Nephron progenitor cell (in vitro differentiated cells): ENCODE measurements at regions not wholly inside any gene's neighbourhood (a gene's known extent, or its start where the extent isn't known, plus 50 kb on each side); places are given as distances from the start of the nearest gene placed in this dataset.

Experiments
- DNase-seq: peaks from one replicate; pipeline ENCODE4 v3.0.0; 2021
- H3K27ac Mint-ChIP-seq: 2 replicates; pipeline ENCODE4 v1.8.0; 2021; ENCODE audit warnings: mild to moderate bottlenecking, moderate library complexity, mixed read lengths
- H3K27me3 Mint-ChIP-seq: 2 replicates; pipeline ENCODE4 v1.8.0; 2021; ENCODE audit warnings: mild to moderate bottlenecking, low read depth, mixed read lengths; ENCODE audit not compliant: poor library complexity
- H3K36me3 Mint-ChIP-seq: 2 replicates; pipeline ENCODE4 v1.8.0; 2021; ENCODE audit warnings: low read depth, mixed read lengths
- H3K4me1 Mint-ChIP-seq: 2 replicates; pipeline ENCODE4 v1.8.0; 2021; ENCODE audit warnings: mixed read lengths
- H3K4me3 Mint-ChIP-seq: 2 replicates; pipeline ENCODE4 v1.8.0; 2021; ENCODE audit warnings: mild to moderate bottlenecking, moderate library complexity, mixed read lengths
- H3K9me3 Mint-ChIP-seq: 2 replicates; pipeline ENCODE4 v1.8.0; 2021; ENCODE audit warnings: mild to moderate bottlenecking, moderate library complexity, mixed read lengths
- CTCF ChIP-seq: fragments of 200-600 bp; sonication (generic); IDR thresholded peaks from 2 replicates; pipeline ENCODE4 v1.5.0; 2021; ENCODE audit warnings: antibody characterized with exemption

GRCh38 chr6:27562027-27562410 lies 89.1 kb upstream of the ZNF184 start:
- no peaks in the 10 kb centered on the region for H3K36me3 Mint-ChIP-seq

GRCh38 chr6:27558028-27558724 lies 85.3 kb upstream of the ZNF184 start:
- Mint-ChIP-seq H3K9me3 (peaks cover 3% of the 10 kb centered on the region), H3K4me1 (peaks cover 2% of the 10 kb centered on the region), H3K4me3 (peak overlapping the region; percentile 63), H3K27me3 (peaks cover 78% of the 10 kb centered on the region), H3K27ac (no peak overlapping the region), H3K36me3 (no peaks in the 10 kb centered on the region)
- TF ChIP-seq CTCF = no peak
- no peak for DNase-seq

More at GRCh38 chr6:27562027-27562410, 89.1 kb upstream of the ZNF184 start:
- DNase-seq = no peak
- Mint-ChIP-seq H3K4me3 (peak overlapping the region; percentile 74), H3K27ac (no peak overlapping the region), H3K27me3 (peaks cover 91% of the 10 kb centered on the region), H3K4me1 (peaks cover 11% of the 10 kb centered on the region), H3K9me3 (peaks cover 3% of the 10 kb centered on the region)
- TF ChIP-seq CTCF = no peak

DNA sequence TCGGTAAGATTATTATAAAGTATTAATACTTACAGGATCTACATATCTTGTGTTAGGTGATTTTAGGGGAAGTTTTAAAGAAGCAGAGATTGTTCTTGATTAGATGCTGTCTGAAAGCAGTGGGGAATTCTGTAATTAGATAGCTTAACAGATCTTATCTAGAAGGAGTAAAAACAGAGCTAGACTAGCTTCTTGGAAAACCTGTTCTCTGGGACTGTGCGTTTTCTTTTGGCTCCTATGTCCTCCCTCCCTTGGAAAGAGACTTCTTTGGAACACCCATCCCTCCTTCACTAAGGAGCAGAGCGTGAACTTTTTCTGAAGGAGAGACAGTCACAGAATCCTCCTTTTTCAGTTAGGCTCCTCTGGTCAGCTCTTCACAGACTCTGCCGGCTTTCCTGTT lies 83.5 kb upstream of the ZNF184 start:
- Mint-ChIP-seq H3K9me3 (peaks cover 3% of the 10 kb centered on the region), H3K4me3 (no peak overlapping the region), H3K36me3 (no peaks in the 10 kb centered on the region), H3K27ac (no peak overlapping the region), H3K4me1 (peaks cover 4% of the 10 kb centered on the region), H3K27me3 (peaks cover 72% of the 10 kb centered on the region)
- DNase-seq = no peak
- TF ChIP-seq CTCF = no peak

DNA sequence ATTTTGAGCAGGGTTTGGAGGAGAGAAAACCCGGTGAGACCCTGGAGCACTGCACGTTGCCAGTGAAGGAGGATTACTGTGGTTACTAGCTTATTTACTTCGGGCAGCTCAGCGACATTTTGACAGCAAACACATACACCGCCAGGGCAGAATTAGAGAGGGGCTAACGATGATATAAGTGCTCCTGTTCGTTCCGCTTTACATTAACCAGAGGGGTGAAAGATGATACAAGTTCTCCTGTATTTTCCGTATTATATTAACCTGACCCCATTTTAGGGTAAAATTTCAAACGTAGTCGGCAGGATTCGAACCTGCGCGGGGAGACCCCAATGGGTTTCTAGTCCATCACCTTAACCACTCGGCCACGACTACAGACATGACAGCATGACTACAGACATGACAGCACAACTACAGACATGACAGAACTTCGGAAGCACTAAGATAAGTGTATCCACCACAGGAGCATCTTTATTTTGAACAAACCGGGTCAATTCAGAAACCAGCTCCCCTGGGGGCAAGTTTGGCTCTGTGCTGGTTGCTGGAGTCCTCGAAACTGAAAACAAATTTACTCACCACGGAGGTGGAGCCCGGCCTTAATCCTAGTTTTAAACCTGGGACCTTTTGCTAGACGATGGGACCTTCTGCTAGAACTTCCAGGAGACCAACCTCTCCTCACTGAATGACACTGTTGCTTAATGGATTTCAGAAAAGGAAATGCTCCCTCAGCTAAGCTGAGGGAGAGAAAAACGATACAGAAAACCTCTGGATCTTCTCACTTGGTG lies 80.4 kb upstream of the ZNF184 start:
- Mint-ChIP-seq H3K27me3 (peaks cover 51% of the 10 kb centered on the region), H3K27ac (peak overlapping the region; percentile 85), H3K9me3 (peaks cover 2% of the 10 kb centered on the region), H3K36me3 (no peaks in the 10 kb centered on the region), H3K4me1 (peaks cover 5% of the 10 kb centered on the region), H3K4me3 (peak overlapping the region; percentile 87)
- peak; percentile 60 for DNase-seq
- TF ChIP-seq CTCF = no peak

DNA sequence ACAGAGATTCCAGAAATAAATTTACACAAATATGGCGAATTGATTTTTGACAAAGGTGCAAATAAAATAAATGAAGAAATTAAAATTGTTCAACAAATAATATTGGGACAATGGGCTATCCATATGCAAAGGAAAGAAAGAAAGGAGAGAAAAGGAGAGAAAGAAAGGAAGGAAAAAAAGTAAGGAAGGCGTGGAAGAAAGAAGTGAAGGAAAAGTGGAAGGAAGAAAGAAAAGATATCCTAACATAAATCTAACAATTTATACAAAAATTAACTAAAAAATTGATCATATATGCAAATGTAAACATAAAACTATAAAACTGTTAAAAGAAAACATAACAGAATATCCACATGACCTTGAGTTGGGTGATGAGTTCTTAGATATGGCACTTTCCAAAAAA lies 78.7 kb upstream of the ZNF184 start:
- H3K4me3 Mint-ChIP-seq = peak overlapping the region; percentile 87
- H3K36me3 Mint-ChIP-seq = no peaks in the 10 kb centered on the region
- no peak overlapping the region for H3K27ac Mint-ChIP-seq
- H3K4me1 Mint-ChIP-seq = peaks cover 8% of the 10 kb centered on the region
- DNase-seq = no peak
- peaks cover 52% of the 10 kb centered on the region for H3K27me3 Mint-ChIP-seq
- no peaks in the 10 kb centered on the region for H3K9me3 Mint-ChIP-seq
- TF ChIP-seq CTCF = no peak
